CD4-positive, CD25-positive, alpha-beta regulatory T cell (primary cell): ENCODE measurements at regions not wholly inside any gene's neighbourhood (a gene's known extent, or its start where the extent isn't known, plus 50 kb on each side); places are given as distances from the start of the nearest gene placed in this dataset.

Source experiments
- ATAC-seq, 2 donors: fragments of 150-1000 bp; cut with Tn5 transposase; one replicate each; pipeline ENCODE4 v1.10.0; 2021; ENCODE audit warnings: low read depth in 2 of 2, moderate number of reproducible peaks in 2 of 2, moderate library complexity in 1 of 2
- DNase-seq, 3 donors: peaks; one replicate each; pipeline versions ENCODE4 v3.0.0 to v3.0.0-alpha.2; 2012 to 2022; ENCODE audit warnings: mixed read lengths in 1 of 3
- H3K27ac ChIP-seq: one replicate; pipeline ENCODE4 v1.7.0; 2013; ENCODE audit warnings: mild to moderate bottlenecking, low read length; ENCODE audit not compliant: insufficient read depth, poor library complexity, severe bottlenecking
- H3K27me3 ChIP-seq: one replicate; pipeline ENCODE4 v1.7.0; 2013; ENCODE audit warnings: low read length; ENCODE audit not compliant: control insufficient read depth, insufficient read depth
- H3K36me3 ChIP-seq: one replicate; pipeline ENCODE4 v1.7.0; 2013; ENCODE audit warnings: mild to moderate bottlenecking, low read length, moderate library complexity; ENCODE audit not compliant: control insufficient read depth, insufficient read depth
- H3K4me1 ChIP-seq: 2 replicates; pipeline ENCODE4 v1.7.0; 2013; ENCODE audit warnings: mild to moderate bottlenecking, low read length; ENCODE audit not compliant: insufficient read depth, control insufficient read depth, poor library complexity, severe bottlenecking
- H3K4me3 ChIP-seq: one replicate; pipeline ENCODE4 v1.7.0; 2013; ENCODE audit warnings: low read depth, mild to moderate bottlenecking, low read length, moderate library complexity
- H3K9me3 ChIP-seq, 2 experiments: 1 replicate in 1 of 2; 2 replicates in 1 of 2; pipeline ENCODE4 v1.7.0; 2013; ENCODE audit warnings: low read length in 2 of 2, mild to moderate bottlenecking in 1 of 2, moderate library complexity in 1 of 2; ENCODE audit not compliant: control insufficient read depth in 2 of 2
- H3K27ac Mint-ChIP-seq, 3 donors: one replicate each; pipeline ENCODE4 v1.8.0; 2020 to 2022; ENCODE audit warnings: mild to moderate bottlenecking in 3 of 3, mixed read lengths in 3 of 3, moderate library complexity in 2 of 3
- H3K27me3 Mint-ChIP-seq: one replicate; pipeline ENCODE4 v1.8.0; 2022; ENCODE audit warnings: mild to moderate bottlenecking, mixed read lengths
- H3K36me3 Mint-ChIP-seq: one replicate; pipeline ENCODE4 v1.8.0; 2020; ENCODE audit warnings: mixed read lengths
- H3K4me1 Mint-ChIP-seq, 4 donors: one replicate each; pipeline ENCODE4 v1.8.0; 2020 to 2022; ENCODE audit warnings: mixed read lengths in 4 of 4, mild to moderate bottlenecking in 1 of 4
- H3K4me3 Mint-ChIP-seq, 4 donors: one replicate each; pipeline ENCODE4 v1.8.0; 2020 to 2022; ENCODE audit warnings: mild to moderate bottlenecking in 4 of 4, mixed read lengths in 4 of 4, moderate library complexity in 3 of 4
- H3K9me3 Mint-ChIP-seq, 7 donors: one replicate each; pipeline ENCODE4 v1.8.0; 2020 to 2022; ENCODE audit warnings: mixed read lengths in 7 of 7, mild to moderate bottlenecking in 3 of 7, moderate library complexity in 2 of 7

DNA sequence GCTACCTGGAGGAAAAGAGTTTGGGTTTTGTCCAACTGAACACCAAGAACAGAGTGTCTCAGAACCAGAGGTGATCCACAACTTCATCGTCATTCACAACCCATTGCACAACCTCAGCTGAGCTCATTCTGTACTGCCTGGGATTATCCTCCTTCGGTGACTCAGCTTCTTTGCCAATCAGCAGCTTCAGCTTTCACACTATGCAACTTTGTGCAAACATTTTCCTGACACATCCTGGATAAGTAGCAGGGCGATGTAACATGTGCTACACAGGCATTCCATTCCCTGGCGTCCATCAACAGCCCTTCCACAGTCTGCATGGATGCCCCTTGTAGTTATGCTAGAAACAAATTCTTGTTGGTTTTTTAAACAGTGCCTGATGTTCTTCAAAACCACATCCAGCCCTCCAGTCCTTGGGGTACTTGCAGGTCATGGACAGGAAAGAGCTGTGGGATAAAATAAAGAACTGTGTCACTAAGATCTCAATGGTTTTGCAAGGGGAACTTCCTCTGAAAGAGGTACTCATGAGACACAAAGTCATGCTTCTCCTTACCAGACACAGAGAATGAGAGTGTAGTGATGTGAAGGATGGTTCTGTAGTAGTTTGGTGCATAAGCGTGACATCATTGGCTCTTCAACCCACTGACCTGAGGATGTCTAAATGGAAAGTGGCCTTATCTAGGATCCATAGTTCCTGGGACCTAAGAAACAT is 478.5 kb downstream of the KIF20B start:
- H3K9me3 Mint-ChIP-seq, result peaks cover 0 to 4% (median 3%) of the 10 kb centered on the region in 7 donors
- H3K27ac ChIP-seq, result no peak overlapping the region
- H3K4me1 ChIP-seq, result no peaks in the 10 kb centered on the region
- no peaks in the 10 kb centered on the region for H3K36me3 Mint-ChIP-seq
- H3K9me3 ChIP-seq, result no peaks in the 10 kb centered on the region
- DNase-seq, result no peak
- H3K4me3 Mint-ChIP-seq, result no peak overlapping the region
- H3K4me3 ChIP-seq, result no peak overlapping the region
- H3K27me3 Mint-ChIP-seq, result no peaks in the 10 kb centered on the region
- no peak overlapping the region for H3K27ac Mint-ChIP-seq
- no peak for ATAC-seq
- H3K36me3 ChIP-seq, result no peaks in the 10 kb centered on the region
- H3K4me1 Mint-ChIP-seq, result no peaks in the 10 kb centered on the region
- no peaks in the 10 kb centered on the region for H3K27me3 ChIP-seq

DNA sequence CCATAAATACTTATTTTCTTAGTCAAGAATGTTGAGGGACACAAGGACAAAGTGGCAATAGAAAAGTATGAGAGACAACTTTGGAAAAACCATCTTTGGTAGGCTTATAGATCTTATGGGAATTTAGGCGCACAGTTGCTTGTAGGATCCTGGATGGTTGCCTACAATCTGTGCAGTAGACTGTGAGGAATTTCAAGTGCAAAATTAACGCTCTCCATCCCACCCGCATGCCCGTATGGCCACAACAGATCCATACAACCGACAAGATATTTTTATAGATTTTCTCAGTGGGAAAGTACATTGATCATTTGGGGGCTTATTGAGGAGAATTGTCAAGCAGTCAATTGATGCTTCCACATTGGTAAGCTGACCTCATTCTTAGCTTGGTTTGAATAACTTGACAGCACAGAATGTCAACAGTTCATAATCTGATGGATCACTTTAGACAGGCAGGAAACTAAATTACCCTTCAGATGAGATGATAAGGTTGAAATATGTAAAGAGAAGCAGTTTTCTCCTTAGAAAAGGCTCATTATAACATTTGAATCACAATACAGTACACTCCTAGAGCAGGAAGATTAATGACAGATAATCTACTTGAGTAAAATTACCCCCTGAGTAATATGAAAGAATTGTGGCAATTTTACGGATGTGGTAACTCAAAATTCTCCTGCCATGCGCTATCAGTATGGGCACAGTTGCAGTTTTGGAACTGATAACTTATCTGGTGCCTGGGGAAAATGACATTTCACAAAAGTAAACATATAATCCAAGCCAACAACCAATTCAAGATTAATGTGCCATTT is 479.7 kb downstream of the KIF20B start:
- no peak overlapping the region for H3K4me3 Mint-ChIP-seq
- no peaks in the 10 kb centered on the region for H3K27me3 Mint-ChIP-seq
- Histone ChIP-seq H3K9me3 (no peaks in the 10 kb centered on the region), H3K27me3 (no peaks in the 10 kb centered on the region), H3K27ac (no peak overlapping the region), H3K4me1 (no peaks in the 10 kb centered on the region), H3K4me3 (no peak overlapping the region), H3K36me3 (no peaks in the 10 kb centered on the region)
- peaks cover 0 to 4% (median 3%) of the 10 kb centered on the region in 7 donors for H3K9me3 Mint-ChIP-seq
- H3K27ac Mint-ChIP-seq, result no peak overlapping the region
- H3K4me1 Mint-ChIP-seq, result no peaks in the 10 kb centered on the region
- no peaks in the 10 kb centered on the region for H3K36me3 Mint-ChIP-seq
- DNase-seq (no peak), ATAC-seq (no peak)

DNA sequence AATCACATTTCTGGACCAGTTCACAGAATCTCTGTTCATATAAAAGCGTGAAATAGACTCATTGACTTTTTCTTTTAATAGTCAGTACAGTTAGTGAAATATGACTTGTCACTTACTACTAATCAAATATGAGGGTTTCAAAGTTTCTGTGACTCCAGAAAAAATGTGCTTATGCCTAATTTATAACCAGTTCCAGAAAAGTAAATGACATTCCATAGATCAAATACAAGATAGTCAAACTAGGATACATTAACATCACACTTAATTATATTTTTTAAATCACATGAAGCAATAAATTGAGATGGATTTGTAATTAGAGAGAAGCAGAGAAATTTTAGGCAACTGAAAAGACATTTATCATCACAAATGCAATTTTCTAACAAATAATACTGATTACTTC is 491.4 kb downstream of the KIF20B start:
- H3K36me3 Mint-ChIP-seq, result no peaks in the 10 kb centered on the region
- H3K27me3 Mint-ChIP-seq, result peaks cover under 1% of the 10 kb centered on the region
- no peak for DNase-seq
- H3K4me1 Mint-ChIP-seq, result no peaks in the 10 kb centered on the region
- Histone ChIP-seq H3K27ac (no peak overlapping the region), H3K4me3 (no peak overlapping the region), H3K9me3 (no peaks in the 10 kb centered on the region), H3K36me3 (no peaks in the 10 kb centered on the region), H3K4me1 (no peaks in the 10 kb centered on the region), H3K27me3 (no peaks in the 10 kb centered on the region)
- no peak for ATAC-seq
- H3K4me3 Mint-ChIP-seq, result no peak overlapping the region
- no peak overlapping the region for H3K27ac Mint-ChIP-seq
- peaks cover 0 to 3% (median 0%) of the 10 kb centered on the region in 7 donors for H3K9me3 Mint-ChIP-seq

DNA sequence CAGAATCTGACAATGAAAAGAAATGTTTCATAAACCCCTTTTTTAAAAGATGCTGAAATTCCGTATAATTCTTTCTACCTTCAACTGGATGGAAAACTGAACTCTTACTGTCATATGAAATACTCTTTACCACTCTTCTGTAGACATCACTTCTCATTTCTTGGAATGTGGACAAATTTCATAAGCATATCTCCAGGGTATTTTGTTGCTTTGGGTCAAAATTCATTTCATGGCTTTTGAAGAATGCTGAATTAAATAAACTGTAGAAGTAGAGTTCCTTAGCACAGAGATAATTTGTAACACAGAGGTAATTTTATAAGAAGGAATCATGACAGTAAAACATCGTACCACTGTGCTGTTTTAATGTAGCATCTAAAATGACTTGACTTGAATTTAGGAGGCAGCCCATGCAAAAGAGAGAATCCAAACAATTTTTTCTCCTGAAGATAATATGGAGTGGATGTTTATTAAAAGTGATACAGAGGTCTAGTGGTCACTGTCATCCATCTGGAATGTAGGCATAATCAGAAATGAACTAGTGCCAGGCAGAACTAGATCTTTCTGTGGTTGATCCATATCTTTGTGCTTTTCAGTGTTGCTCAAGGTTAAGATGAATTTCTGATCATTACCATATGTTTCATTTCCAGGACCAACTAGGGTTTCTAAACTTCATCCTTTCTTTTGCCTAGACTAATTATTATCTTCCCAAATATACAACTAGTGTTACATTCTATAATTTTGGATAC is 492.0 kb downstream of the KIF20B start:
- Mint-ChIP-seq H3K27ac (no peak overlapping the region), H3K4me1 (no peaks in the 10 kb centered on the region), H3K4me3 (no peak overlapping the region), H3K9me3 (peaks cover 0 to 3% (median 0%) of the 10 kb centered on the region in 7 donors), H3K27me3 (no peaks in the 10 kb centered on the region), H3K36me3 (no peaks in the 10 kb centered on the region)
- Histone ChIP-seq H3K27me3 (no peaks in the 10 kb centered on the region), H3K27ac (no peak overlapping the region), H3K4me1 (no peaks in the 10 kb centered on the region), H3K36me3 (no peaks in the 10 kb centered on the region), H3K4me3 (no peak overlapping the region), H3K9me3 (no peaks in the 10 kb centered on the region)
- no peak for ATAC-seq
- no peak for DNase-seq

DNA sequence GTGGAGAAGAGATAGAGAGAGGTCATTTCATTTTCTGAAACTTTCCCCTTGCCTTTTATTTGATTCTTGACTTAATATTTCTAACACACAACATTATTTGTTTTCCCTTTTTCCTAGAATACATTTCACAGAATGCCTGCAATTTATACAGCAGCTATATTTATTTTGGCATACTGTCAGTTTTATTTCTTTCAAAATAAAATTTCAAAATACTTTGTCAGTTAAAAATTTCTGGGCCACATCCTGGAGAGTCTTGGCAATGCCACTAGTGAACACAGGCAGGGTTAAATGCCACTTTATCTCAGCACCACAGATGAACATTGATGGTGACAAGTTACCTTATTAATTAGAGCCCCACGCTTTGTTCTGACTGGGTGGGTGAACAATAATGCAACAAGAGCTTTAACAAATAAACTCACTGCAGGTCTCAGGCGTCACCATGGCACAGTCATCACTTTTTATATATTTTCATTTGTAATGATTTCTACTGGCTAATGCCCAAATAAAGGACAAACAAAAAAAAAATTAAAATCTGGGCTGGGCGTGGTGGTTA is 494.0 kb downstream of the KIF20B start:
- no peak for ATAC-seq
- DNase-seq, result no peak
- Mint-ChIP-seq H3K27me3 (no peaks in the 10 kb centered on the region), H3K4me3 (no peak overlapping the region), H3K36me3 (no peaks in the 10 kb centered on the region), H3K9me3 (peaks cover 0 to 3% (median 0%) of the 10 kb centered on the region in 7 donors), H3K27ac (no peak overlapping the region), H3K4me1 (no peaks in the 10 kb centered on the region)
- Histone ChIP-seq H3K9me3 (no peaks in the 10 kb centered on the region), H3K27ac (no peak overlapping the region), H3K4me1 (no peaks in the 10 kb centered on the region), H3K4me3 (no peak overlapping the region), H3K36me3 (no peaks in the 10 kb centered on the region), H3K27me3 (no peaks in the 10 kb centered on the region)

DNA sequence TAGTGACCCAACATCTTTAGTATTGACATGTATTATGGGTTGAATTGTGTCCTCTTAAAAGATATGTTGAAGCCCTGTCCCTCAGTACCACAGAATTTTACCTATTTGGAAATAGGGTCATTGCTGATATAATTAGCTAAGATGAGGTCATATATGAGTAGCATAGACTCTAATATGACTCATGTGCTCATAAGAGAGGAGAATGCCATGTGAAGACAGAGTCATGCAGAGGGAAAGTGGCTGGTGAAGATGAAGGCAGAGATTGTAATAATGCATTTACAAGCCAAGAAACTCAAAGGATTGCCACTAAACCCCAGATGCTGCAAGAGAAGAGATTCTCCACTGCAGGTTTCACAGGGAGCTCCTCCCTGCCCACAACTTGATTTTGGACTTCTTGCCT is 496.4 kb downstream of the KIF20B start:
- Mint-ChIP-seq H3K4me1 (no peaks in the 10 kb centered on the region), H3K27me3 (no peaks in the 10 kb centered on the region), H3K4me3 (no peak overlapping the region), H3K36me3 (no peaks in the 10 kb centered on the region), H3K9me3 (peaks cover 0 to 2% (median 0%) of the 10 kb centered on the region in 7 donors), H3K27ac (no peak overlapping the region)
- DNase-seq, result no peak
- Histone ChIP-seq H3K9me3 (no peaks in the 10 kb centered on the region), H3K4me3 (no peak overlapping the region), H3K4me1 (no peaks in the 10 kb centered on the region), H3K27me3 (no peaks in the 10 kb centered on the region), H3K27ac (no peak overlapping the region), H3K36me3 (no peaks in the 10 kb centered on the region)
- ATAC-seq, result no peak

DNA sequence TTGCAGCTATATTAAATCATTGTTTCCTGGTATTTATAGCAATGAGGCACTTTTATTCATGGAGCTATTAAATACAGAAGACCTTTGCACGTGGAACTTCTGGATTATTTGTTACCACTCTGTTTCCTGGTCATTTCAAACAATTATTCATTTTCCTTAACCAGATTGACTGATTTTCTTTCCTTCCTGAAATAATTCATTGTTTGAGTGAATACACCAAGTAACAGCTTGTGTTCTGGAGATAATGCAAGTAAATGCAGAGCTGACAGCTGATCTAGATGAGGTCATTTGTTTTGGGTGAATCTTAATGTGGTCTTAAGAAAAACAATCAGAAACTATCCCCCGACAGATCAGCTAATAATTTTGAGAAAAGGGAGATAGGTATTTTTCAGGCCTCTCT is 497.7 kb downstream of the KIF20B start:
- Mint-ChIP-seq H3K4me3 (no peak overlapping the region), H3K36me3 (no peaks in the 10 kb centered on the region), H3K27ac (no peak overlapping the region)

More for the DNA sequence above, 497.7 kb downstream of the KIF20B start:
- Histone ChIP-seq H3K27ac (no peak overlapping the region), H3K9me3 (no peaks in the 10 kb centered on the region), H3K4me3 (no peak overlapping the region), H3K4me1 (no peaks in the 10 kb centered on the region), H3K36me3 (no peaks in the 10 kb centered on the region), H3K27me3 (no peaks in the 10 kb centered on the region)
- peaks cover 0 to 5% (median 2%) of the 10 kb centered on the region in 7 donors for H3K9me3 Mint-ChIP-seq
- DNase-seq, result no peak
- ATAC-seq, result no peak
- H3K4me1 Mint-ChIP-seq, result no peaks in the 10 kb centered on the region
- no peaks in the 10 kb centered on the region for H3K27me3 Mint-ChIP-seq
